COLO668 (cell line): ENCODE measurements at regions not wholly inside any gene's neighbourhood (a gene's known extent, or its start where the extent isn't known, plus 50 kb on each side); places are given as distances from the start of the nearest gene placed in this dataset.

ENCODE experiments used
- DNase-seq: peaks from one replicate; lab custom pipeline; 2025; ENCODE audit not compliant: unreplicated experiment; lab: John Stamatoyannopoulos, UW

DNA sequence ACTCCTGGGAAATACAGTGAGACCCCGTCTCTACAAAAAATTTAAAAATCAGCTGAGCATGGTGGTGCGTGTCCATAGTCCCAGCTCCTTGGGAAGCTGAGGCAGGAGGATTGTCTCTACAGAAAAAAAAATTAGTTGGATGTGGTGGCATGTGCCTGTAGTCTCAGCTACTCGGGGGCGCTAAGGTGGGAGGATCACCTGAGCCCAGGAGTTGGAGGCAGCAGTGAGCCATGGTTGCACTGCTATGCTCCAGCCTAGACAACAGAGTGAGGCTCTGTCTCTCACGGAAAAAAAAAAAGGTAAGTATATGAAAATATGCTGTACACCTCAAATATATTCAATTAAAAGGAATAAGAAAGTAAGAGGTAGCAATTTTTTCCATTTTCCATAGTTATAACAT lies 92.5 kb upstream of the TGIF1 start:
- no peak for DNase-seq

DNA sequence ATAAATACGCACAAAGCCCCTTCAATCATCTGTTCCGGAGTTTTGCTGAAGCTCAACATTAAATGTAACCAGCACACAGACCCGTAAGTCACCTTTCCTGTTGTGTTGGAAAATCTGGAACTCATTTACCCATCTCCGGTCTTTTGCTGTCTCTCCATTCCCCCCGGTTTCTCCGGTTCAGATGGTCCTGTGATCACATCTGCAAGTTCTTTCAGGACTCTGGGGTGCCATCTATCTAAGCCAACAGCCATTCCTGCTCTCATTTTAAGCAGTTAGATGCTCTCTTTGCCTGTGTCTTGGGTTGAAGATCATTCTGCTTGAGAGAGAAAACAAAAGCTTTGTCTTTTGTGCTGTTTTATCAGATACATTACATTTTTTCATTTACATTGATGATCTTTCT lies 91.7 kb upstream of the TGIF1 start:
- no peak for DNase-seq

DNA sequence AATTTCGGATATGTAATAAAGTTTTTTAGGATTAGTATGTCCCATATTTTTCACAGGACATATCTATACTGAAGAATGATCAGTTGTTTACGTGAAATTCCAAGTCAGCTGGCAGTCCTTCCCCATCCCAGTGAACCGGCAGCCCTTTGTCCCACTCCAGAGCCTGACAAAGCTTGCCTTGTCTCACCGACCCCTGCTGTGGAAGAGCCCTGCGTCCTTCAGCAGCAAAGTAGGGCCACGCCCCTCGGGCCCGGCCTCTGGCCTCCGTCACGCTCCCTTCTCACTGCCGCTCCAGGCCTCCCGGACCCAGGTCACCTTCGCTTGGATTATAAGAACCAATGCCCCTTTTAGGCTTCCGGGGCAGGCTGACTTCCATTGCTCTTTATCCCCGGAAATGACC lies 89.8 kb upstream of the TGIF1 start:
- no peak for DNase-seq

GRCh38 chr18:3367491-3368091 lies 82.4 kb upstream of the TGIF1 start:
- no peak for DNase-seq

GRCh38 chr18:3368193-3368592 lies 81.8 kb upstream of the TGIF1 start:
- DNase-seq, result no peak

- DNase-seq, result no peak
Observed at GRCh38 chr18:3379685-3380084, 70.3 kb upstream of the TGIF1 start.

DNA sequence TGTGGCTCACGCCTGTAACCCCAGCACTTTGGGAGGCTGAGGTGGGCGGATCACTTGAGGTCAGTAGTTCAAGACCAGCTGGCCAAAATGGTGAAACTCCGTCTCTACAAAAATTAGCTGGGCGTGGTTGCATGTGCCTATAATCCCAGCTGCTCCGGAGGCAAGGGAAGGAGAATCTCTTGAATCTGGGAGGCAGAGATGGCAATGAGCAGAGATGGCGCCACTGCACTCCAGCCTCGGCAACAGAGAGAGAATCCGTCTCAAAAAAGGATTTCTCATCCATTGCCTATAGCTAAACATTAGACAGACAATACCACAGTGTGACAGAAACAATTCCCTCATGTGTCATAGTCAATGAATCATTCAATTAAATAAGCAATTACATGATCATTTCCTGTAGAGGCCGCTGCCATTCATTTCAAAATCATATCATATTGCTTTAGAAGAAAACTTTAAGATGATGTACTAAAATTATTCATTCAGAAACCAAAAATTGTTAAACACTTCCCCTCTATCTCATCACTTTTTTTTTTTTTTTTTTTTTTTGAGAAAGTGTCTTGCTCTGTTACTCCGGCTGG lies 69.5 kb upstream of the TGIF1 start:
- no peak for DNase-seq

GRCh38 chr18:3383381-3383915 lies 66.5 kb upstream of the TGIF1 start:
- DNase-seq, result no peak

DNA sequence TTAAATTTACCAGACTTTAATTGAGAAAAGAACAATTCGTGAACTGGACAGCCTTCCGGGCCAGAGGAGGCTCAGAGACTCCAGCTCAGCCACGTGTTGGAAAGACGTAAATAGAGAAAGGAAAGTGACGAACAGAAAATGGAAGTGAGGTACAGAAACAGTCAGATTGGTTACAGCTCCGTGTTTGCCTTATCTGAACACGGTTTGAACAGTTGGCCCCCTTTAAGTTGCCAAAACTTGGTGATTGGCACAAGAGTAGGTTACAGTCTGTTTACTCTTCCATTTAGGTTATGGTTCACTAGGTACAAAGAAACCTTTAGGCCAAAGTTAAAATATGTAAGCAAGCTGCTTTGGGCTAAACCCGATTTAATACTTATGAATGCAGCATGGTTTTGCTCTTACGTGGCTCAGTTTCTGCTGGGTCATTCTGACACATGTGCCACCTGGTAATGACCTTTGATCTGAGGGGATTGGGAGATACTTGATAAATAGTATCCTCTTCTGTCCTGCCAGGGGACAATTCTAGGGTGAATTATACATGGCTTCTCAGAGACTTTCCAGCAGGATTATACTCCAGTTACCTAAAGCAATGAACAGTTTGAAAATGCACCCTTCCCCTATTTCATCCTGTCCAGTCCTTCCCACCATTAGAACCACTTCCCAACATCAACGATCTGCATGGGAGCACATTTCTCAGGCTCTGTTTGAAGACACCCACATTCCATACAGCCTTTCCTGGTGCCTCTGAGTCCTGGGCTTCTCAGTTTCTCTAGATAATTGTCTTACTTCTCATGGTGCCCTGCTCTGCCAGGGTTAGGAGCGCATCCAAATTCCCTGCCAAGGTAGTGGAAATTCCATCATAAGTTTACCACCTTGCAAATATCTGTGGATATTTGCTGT lies 65.1 kb upstream of the TGIF1 start:
- no peak for DNase-seq

DNA sequence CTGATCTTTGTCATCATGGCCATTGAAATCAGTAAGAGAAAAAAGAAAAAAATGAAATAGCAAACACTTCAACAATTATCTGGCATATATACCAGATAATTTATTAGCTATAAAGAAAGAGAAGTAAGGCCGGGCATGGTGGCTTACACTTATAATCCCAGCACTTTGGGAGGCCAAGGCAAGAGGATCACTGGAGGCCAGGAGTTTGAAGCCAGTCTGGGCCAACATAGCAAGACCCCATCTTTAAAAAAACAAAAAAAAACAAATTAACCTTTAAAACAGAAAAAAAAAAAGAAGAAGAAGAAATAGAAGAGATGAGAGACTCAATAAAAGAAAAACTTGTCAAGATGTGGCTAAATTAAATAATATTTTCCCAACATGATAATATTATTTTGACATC lies 61.6 kb upstream of the TGIF1 start:
- no peak for DNase-seq

DNA sequence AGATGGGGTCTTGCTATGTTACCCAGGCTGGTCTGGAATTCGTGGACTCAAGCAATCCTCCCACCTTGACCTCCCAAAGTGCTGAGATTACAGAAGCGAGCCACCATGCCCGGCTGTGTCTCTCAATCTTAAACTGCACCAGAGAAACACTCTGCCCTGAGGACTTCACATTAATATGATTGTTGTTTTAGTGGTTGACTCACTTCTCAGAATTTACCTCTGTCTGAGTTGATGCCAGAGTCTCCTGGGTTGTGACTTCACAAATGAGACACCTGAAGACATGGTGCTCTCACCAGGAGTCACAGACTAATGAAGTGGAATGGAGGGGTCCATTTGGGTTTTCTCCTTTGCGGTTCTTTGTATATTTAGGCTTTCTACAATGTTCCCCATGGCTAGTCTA lies 61.0 kb upstream of the TGIF1 start:
- no peak for DNase-seq

- DNase-seq, result no peak
Observed at GRCh38 chr18:3389977-3390376, 60.0 kb upstream of the TGIF1 start.

DNA sequence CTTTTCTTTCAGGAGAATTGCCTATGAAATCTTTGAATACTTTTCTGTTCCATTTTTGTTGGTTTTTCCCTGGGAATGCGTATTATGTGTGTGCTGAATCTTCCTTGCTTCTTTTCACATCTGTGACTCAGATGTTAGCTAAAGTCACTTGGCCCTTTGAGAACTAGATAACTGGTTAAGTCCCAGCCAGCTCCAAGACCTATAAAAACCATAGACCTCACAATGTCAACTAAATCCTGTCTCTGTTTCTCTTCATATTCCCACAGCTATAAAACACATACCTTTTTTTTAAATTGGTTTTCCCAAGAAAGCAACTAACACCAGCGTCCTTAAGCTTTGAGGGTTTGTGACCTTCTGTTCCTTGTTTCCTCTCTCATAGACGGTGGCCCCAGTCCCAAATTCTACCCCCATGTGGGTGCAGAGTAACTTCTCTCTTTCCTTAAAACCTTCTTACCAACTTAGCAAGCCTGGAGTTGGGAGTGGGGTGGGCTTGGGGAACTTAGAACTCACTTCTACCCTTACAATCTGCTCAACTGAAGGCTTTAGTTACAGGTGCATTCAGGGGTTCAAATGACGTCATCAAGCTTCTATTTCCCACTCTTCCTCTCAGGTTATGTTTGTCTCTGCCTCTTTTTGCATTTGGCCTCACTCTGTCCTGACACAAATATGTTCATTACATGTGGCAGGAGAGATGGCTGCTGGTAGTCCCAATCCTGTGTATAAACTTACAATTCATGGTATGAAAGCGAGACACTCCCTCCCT lies 58.1 kb upstream of the TGIF1 start:
- no peak for DNase-seq

GRCh38 chr18:3392467-3392855 lies 57.5 kb upstream of the TGIF1 start:
- DNase-seq, result no peak

GRCh38 chr18:3394648-3395047 lies 55.3 kb upstream of the TGIF1 start:
- DNase-seq, result no peak

- DNase-seq, result no peak
Observed at GRCh38 chr18:3395466-3395865, 54.5 kb upstream of the TGIF1 start.

GRCh38 chr18:3397031-3397750 lies 52.8 kb upstream of the TGIF1 start:
- no peak for DNase-seq

DNA sequence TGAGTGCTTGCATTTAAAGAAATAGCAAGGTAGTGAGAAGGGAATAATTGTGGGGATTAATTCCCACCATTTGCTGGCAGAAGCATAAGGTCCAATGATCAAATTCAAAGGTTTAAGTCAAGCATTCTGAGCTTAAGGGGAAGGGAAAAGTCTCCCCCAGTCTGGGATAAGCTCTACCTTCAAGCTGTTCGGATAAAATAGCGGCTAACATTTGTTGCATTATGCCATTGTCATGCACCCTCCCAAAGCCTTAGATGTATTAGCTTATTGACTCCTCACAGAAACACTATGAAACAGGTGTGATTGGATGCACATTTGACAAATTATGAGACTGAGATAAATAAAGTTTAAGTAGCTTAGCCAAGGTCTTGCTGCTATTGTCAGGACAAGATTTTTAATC lies 52.2 kb upstream of the TGIF1 start:
- no peak for DNase-seq
